ENCODE measurements at regions not wholly inside any gene's neighbourhood (a gene's known extent, or its start where the extent isn't known, plus 50 kb on each side); places are given as distances from the start of the nearest gene placed in this dataset.

- H4K20me1 ChIP-seq (replicated peaks; ENCODE audit: control insufficient read depth, insufficient read depth, low read length): no peaks in the 10 kb centered on the region
- H3K27ac ChIP-seq (ENCODE audit: extremely low read depth, low read depth, low read length): no peak overlapping the region
- H3K4me2 ChIP-seq (ENCODE audit: insufficient read depth, low read length): no peak overlapping the region
- no peaks in the 10 kb centered on the region for H3K4me1 ChIP-seq (replicated peaks in 1 of 2; ENCODE audit: control insufficient read depth in 2 of 2, insufficient read depth in 2 of 2, low read length in 2 of 2)
- no peak for TF ChIP-seq ZNF830 (CRISPR knock-in tag; IDR thresholded peaks at IDR 0.05)
- no peak for TF ChIP-seq ZNF644 (tag; IDR thresholded peaks at IDR 0.05; ENCODE audit: low read depth)
- TF ChIP-seq CREB3 (tag; conservative IDR thresholded peaks at IDR 0.05; ENCODE audit: low read depth): no peak
- no peak for TF ChIP-seq MYC (IDR thresholded peaks at IDR 0.05; ENCODE audit: low read depth, low read length)
- no peak for TF ChIP-seq MYC (CRISPR knock-in tag; IDR thresholded peaks at IDR 0.05; ENCODE audit: borderline replicate concordance, low read depth)
- no peak for TF ChIP-seq ZBTB5 (IDR thresholded peaks at IDR 0.05)
- TF ChIP-seq ARNT (IDR thresholded peaks at IDR 0.05): no peak
- no peaks in the 10 kb centered on the region for H3K79me2 ChIP-seq (ENCODE audit: control insufficient read depth, insufficient read depth, low read length)
- H3K27me3 ChIP-seq (ENCODE audit: control insufficient read depth in 2 of 2, insufficient read depth in 2 of 2, low read length in 2 of 2): no peaks in the 10 kb centered on the region
- no peaks in the 10 kb centered on the region; the same call in 1 of the 2 replicates for H3K9me3 ChIP-seq (replicated peaks; ENCODE audit: control insufficient read depth, insufficient read depth, low read depth, low read length)
- WGBS (ENCODE audit: insufficient coverage, low coverage, missing lambda C conversion rate): 0% methylated on average over 10 of the region's 10 CpGs
- ChIA-PET CTCF (ENCODE audit: low intra/inter-chr PET ratio) (no interaction called here), POLR2A (no interaction called here)
- in situ Hi-C loops (cut with MboI): no loop called here
- no peaks in the 10 kb centered on the region for H3K36me3 ChIP-seq (ENCODE audit: control insufficient read depth, insufficient read depth, low read length)
- no peak overlapping the region for H2AFZ ChIP-seq (ENCODE audit: low read depth, low read length)
- ATAC-seq (no peak), FAIRE-seq (no peak), DNase-seq (ENCODE audit: extremely low read depth in 1 of 4, low spot score in 3 of 4) (no peak)
- BruUV-seq (replicated peaks): no TSS peak
- no peaks in the 10 kb centered on the region for H3K9me1 ChIP-seq (ENCODE audit: control insufficient read depth, insufficient read depth, low read length)
- H3K9ac ChIP-seq (ENCODE audit: insufficient read depth in 1 of 2, low read depth in 2 of 2, low read length in 2 of 2): no peak overlapping the region
- intact Hi-C loops (cut with micrococcal nuclease): no loop called here
- no peak overlapping the region for H3K4me3 ChIP-seq
Observed at GRCh38 chr1:239805851-239806772, 285.6 kb upstream of the FMN2 start.

Measured in K562 (cell line).